ENCODE measurements at regions not wholly inside any gene's neighbourhood (a gene's known extent, or its start where the extent isn't known, plus 50 kb on each side); places are given as distances from the start of the nearest gene placed in this dataset.
"Not testable (repeated sequence)": the region's sequence is repeated elsewhere in the genome, so short reads cannot be mapped to it uniquely, and the experiment has no call there.

DNA sequence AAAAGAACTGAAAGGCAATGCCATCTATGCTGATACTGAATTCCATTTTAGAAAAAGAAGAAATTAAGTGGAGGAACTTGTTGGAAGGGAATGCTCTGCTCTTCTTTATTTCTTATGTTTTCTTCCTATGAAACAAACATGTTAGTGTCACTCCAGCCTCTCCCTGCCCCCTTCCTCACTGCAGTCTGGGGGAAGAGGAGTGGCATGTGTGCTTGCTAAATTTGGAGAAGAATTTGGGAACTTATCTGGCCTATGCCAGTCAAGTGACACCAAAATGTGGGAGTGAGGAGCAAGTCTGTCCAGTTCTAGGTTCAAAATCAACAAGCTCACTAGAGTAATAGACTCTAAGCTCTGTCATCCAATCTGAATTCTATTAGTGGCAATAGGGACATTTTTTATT, 214.6 kb downstream of the RBM26 start:
- no peak for DNase-seq (ENCODE audit: low read depth in 2 of 3, low spot score in 2 of 3)

DNA sequence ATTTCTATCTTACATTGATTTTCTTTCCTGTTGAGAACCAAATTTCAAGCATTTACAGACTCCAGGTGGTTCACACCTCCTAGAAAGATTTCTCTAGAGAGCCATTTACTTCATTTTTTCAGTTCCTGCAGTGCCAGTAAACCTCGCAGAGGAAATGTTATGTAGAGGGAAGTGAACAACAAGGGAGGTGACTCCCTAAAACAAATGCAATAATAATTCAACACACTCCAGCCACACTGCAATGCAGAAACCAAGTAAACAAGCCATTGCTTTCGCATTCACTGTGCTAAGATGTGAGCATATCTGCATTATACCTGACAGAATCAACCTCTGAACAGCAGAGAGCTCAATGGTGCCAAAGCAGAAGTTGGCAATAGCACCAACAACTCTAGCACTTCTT, 215.1 kb downstream of the RBM26 start:
- no peak for DNase-seq (ENCODE audit: low read depth in 2 of 3, low spot score in 2 of 3)

DNA sequence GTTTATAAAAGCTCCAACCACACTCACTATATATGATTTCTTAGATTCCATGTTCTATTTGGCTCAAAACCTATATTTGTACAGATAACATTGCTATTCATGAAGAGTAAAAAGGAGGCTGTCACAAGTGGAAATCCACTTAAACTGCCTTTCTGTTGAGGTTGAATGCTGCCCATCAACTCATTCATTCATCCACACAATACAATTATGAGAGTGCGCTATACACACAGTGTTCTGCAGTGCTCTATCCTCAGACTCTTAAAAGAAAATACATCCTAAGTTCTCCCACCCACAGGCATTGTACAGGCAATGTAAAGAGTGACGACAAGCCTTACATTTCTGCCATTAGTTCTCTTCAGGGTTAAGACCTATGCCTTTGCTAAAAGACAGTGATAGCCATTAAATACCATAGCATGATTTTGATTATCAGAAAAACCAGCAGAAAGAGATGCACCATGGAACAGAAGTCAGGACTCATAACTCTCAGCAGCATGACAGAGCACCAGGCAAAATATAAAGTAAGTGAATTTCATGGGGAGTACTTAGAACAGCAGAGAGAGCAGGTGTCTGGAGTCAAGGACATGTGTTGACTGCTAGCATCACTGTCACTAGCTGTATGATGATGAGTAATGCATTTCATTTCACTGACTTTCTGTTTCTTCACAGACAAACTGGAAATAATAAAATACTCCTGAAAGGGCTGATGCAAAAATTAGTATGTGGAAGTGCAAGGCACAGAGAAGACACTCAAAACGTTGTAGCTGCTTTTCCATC, 218.0 kb downstream of the RBM26 start:
- no peak for DNase-seq (ENCODE audit: low read depth in 2 of 3, low spot score in 2 of 3)

- no peak for DNase-seq (ENCODE audit: low read depth in 2 of 3, low spot score in 2 of 3)
These were observed 220.5 kb downstream of the RBM26 start for GRCh38 chr13:79185580-79185979.

GRCh38 chr13:79183231-79183630, 222.8 kb downstream of the RBM26 start:
- no peak for DNase-seq (ENCODE audit: low read depth in 2 of 3, low spot score in 2 of 3)

- DNase-seq (ENCODE audit: low read depth in 2 of 3, low spot score in 2 of 3) = not testable (repeated sequence)
These were observed 232.4 kb downstream of the RBM26 start for GRCh38 chr13:79173691-79174090.

DNA sequence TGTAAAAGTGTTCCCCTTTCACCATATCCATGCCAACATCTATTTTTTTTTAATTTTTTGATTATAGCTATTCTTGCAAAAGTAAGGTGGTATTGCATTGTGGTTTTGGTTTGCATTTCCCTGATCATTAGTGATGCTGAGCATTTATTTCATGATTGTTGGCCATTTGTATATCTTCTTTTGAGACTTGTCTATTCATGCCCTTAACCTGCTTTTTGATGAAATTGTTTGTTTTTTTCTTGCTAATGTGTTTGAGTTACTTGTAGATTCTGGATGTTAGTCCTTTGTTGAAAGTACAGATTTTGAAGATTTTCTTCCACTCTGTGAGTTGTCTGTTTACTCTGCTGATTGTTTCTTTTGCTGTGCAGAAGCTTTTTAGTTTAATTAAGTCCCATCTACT, 233.1 kb downstream of the RBM26 start:
- not testable (repeated sequence) for DNase-seq (ENCODE audit: low read depth in 2 of 3, low spot score in 2 of 3)

- no peak for DNase-seq (ENCODE audit: low read depth in 2 of 3, low spot score in 2 of 3)
These were observed 234.7 kb downstream of the RBM26 start for GRCh38 chr13:79171141-79172061.

DNA sequence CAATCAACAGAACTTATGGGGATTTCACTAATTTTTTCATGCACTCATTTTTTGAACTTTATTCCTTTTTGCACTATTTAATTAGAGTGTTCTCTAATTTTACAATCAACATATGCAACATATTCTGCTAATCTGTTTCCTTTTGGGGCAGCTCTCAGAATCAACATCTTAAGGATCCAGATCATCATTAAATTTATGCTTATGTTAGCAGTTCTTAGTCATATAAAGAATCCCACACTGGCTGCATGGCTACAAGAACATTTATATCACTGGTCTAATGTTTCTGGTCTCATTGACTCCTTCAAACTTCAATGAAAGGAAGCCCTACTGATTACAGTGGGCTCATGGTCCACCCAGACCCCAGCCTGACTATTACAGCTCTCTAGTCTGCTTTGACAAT, 245.2 kb downstream of the RBM26 start:
- DNase-seq (ENCODE audit: low read depth in 2 of 3, low spot score in 2 of 3) = no peak

GRCh38 chr13:79155883-79156282, 250.2 kb downstream of the RBM26 start:
- no peak for DNase-seq (ENCODE audit: low read depth in 2 of 3, low spot score in 2 of 3)

- no peak for DNase-seq (ENCODE audit: low read depth in 2 of 3, low spot score in 2 of 3)
These were observed 256.8 kb downstream of the RBM26 start for GRCh38 chr13:79149210-79149609.

GRCh38 chr13:79141082-79141481, 265.0 kb downstream of the RBM26 start:
- DNase-seq (ENCODE audit: low read depth in 2 of 3, low spot score in 2 of 3) = no peak

- DNase-seq (ENCODE audit: low read depth in 2 of 3, low spot score in 2 of 3) = no peak
These were observed 277.9 kb downstream of the RBM26 start for GRCh38 chr13:79128158-79128557.

DNA sequence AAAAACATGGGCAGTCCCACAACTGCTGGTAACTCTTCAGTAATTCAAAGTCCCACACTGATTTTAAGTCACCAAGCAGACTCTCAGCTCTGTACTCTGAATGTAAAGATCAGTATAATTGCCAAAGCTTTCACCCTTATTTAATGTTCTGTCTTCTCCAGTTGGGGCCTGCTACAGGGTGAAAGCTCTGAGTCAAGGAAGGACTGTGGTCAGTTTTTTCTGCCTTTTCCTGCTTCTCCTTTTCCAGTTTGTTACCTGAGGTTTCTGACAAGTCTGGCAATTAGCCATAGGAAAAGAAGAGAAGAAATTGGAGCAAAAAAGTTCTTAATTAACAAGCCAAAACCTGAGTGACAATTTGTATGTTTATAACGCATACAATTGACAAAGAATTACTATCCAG, 279.3 kb downstream of the RBM26 start:
- no peak for DNase-seq (ENCODE audit: low read depth in 2 of 3, low spot score in 2 of 3)

GRCh38 chr13:79124183-79124582, 281.9 kb downstream of the RBM26 start:
- DNase-seq (ENCODE audit: low read depth in 2 of 3, low spot score in 2 of 3) = no peak

DNA sequence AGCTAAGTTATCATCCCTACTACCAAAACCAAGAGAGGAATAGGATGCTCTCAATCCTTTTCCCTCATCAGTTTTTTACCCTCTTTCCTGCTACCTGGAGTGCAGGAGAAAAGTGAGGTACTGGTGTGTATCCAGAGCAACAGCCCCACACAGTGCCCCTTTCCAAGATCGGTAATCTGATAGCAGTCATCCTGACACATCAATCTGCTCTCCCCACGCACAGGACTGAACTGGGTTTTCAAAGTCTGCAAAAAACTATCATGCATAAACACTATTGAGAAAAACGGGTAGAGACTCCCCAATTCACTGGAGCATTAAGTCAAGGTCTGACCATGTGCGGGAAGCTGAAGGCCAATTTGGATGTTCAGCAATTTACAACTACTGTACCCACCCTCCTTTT, 284.8 kb downstream of the RBM26 start:
- DNase-seq (ENCODE audit: low read depth in 2 of 3, low spot score in 2 of 3) = no peak

DNA sequence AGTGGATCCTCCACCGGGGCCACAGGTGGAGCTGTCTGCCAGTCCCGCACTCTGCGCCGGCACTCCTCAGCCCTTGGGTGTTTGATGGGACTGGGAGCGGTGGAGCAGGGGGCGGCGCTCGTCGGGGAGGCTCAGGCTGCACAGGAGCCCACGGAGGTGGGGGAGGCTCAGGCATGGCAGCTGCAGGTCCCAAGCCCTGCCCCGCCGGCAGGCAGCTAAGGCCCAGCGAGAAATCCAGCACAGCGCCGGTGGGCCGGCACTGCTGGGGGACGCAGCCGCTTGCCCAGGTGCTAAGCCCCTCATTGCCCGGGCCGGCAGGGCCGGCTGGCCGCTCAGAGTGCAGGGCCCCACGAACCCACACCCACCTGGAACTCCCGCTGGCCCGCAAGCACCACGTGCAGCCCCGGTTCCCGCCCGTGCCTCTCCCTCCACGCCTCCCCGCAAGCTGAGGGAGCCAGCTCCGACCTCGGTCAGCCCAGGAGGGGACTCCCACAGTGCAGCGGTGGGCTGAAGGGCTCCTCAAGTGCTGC, 286.4 kb downstream of the RBM26 start:
- DNase-seq (ENCODE audit: low read depth in 2 of 3, low spot score in 2 of 3) = no peak

GRCh38 chr13:79112016-79112415, 294.0 kb downstream of the RBM26 start:
- DNase-seq (ENCODE audit: low read depth in 2 of 3, low spot score in 2 of 3) = no peak

DNA sequence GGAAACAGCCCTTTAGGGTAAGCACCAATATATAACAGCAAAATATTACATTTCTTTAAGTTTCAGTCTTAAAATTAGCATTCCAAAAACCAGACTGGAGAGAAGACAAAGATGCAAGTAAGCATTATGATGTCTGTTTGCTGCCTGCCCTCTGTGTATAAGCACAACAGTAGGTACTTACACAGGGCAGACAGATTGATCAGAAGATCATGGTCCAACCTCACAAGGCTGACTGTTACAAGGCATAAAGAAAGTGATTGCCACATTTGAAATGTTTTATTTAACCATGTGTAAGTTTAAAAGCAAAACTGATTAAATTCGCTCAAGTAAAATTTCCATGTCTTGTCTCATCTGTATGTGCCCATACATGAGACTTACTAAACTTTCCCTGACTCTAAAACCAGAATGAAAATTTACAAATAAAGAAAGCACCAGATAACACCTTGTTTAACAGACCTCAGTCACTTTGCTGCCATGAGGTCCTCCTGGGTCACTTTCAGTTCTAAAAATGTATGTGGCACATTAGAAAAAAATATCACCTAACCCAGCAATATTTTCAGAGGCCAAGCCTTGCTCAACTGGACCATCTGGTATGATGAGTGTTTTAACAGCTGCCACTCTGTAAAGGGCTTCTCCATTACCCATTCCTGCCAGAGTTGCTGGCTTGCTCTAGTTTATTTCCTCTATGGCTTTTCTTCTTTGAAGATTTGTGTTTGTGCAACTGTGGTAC, 297.0 kb downstream of the RBM26 start:
- no peak for DNase-seq (ENCODE audit: low read depth in 2 of 3, low spot score in 2 of 3)

- DNase-seq (ENCODE audit: low read depth in 2 of 3, low spot score in 2 of 3) = no peak
These were observed 307.5 kb downstream of the RBM26 start for GRCh38 chr13:79098596-79098995.

DNA sequence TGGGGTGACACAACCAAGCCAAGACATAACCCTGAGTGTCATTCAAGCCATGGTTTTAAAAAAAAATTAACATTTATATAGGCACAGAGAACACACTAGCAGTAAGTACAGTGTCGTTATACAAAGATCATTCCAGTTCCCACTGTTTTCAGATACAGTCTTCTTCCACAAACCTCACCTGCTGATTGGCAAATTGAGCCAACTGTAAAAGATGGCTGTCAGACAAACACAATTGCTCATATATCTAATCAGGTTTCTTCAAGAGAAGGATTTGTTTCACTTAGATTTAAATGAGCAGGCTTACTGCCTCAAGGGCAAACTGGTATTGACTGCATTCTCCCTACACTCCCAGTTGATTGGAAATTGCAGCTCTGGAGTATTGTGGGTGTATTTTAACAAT, 308.9 kb downstream of the RBM26 start:
- DNase-seq (ENCODE audit: low read depth in 2 of 3, low spot score in 2 of 3) = no peak

Data from hematopoietic multipotent progenitor cell (in vitro differentiated cells).